ENCODE measurements at regions not wholly inside any gene's neighbourhood (a gene's known extent, or its start where the extent isn't known, plus 50 kb on each side); places are given as distances from the start of the nearest gene placed in this dataset.

DNA sequence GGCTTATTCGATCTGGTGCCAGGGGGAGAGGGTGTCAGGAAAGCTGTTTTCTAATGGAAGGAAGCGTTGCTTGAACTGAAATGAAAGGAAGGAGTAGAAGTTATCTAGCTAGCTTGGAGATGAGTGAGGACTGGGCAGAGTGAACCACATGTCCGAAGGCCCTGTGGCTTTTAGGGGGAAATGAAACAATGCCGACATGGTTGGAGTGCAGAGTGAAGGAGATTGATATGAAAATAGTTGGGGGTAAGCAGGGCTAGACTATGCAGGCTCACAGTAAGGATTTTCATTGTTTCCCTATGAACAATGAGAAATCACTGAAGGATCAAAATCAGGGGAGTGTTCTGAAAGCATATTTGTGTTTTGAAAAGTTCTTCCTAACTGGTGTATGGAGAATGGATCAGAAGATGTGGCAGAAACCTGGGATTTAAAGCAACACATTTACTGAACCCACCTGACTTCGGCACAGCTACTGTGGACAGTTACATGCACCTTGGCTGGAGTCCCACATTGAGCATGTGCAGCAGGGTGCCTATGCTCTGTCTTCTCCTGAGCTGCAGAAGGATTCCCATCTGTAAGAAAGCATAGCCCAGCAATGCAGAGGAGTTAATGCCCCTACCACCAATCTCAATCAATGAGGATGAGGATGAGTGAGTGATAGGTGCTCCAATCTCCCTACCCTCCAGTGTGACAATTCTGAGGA lies 144.4 kb upstream of the TBCA start:
- POLR2A ChIA-PET (ENCODE audit: unreplicated experiment): no interaction called here

More for the DNA sequence above, 144.4 kb upstream of the TBCA start:
- Histone ChIP-seq H3K9me3 (ENCODE audit: control insufficient read depth, insufficient read depth, low read length) (no peaks in the 10 kb centered on the region), H3K56ac (ENCODE audit: extremely low read depth, insufficient read depth, low read length) (no peak overlapping the region), H4K8ac (ENCODE audit: low read depth in 2 of 2, low read length in 2 of 2) (no peak overlapping the region), H4K91ac (ENCODE audit: insufficient read depth, low read depth, low read length) (no peak overlapping the region), H4K5ac (ENCODE audit: low read depth, low read length) (no peak overlapping the region), H2BK120ac (ENCODE audit: low read depth, low read length) (no peak overlapping the region), H2AK5ac (ENCODE audit: low read depth, low read length) (no peak overlapping the region), H3K27me3 (ENCODE audit: control insufficient read depth, insufficient read depth, low read length) (peaks cover 25% of the 10 kb centered on the region), H3K36me3 (ENCODE audit: control insufficient read depth, insufficient read depth, low read length) (no peaks in the 10 kb centered on the region), H3K27ac (ENCODE audit: insufficient read depth, low read length) (no peak overlapping the region), H3K79me1 (ENCODE audit: low read depth in 1 of 2, low read length in 2 of 2) (no peaks in the 10 kb centered on the region), H2BK15ac (ENCODE audit: low read depth, low read length) (no peak overlapping the region), H3K14ac (replicated peaks; ENCODE audit: low read depth, low read length) (no peak overlapping the region), H2AK9ac (replicated peaks; ENCODE audit: low read depth, low read length, poor library complexity) (no peak overlapping the region), H3K4me3 (ENCODE audit: insufficient read depth, low read depth, low read length) (no peak overlapping the region), H4K20me1 (ENCODE audit: insufficient read depth, low read length) (no peaks in the 10 kb centered on the region), H2BK5ac (ENCODE audit: low read depth, low read length, poor library complexity, severe bottlenecking) (no peak overlapping the region), H3K18ac (ENCODE audit: low read depth, low read length) (no peak overlapping the region), H2AFZ (replicated peaks; ENCODE audit: low read length, poor library complexity) (no peak overlapping the region), H2BK20ac (ENCODE audit: low read depth, low read length) (no peak overlapping the region), H3K23ac (ENCODE audit: low read depth, low read length) (no peak overlapping the region; the same call in 1 of the 2 replicates), H3K9me1 (ENCODE audit: insufficient read depth, low read length) (no peaks in the 10 kb centered on the region), H3K9ac (ENCODE audit: low read depth, low read length) (no peak overlapping the region), H3K4ac (ENCODE audit: low read depth, low read length) (no peak overlapping the region), H3K4me2 (ENCODE audit: low read depth, low read length) (no peak overlapping the region), H3K4me1 (ENCODE audit: control insufficient read depth, insufficient read depth, low read length) (no peaks in the 10 kb centered on the region)
- dilution Hi-C loops (cut with HindIII; ENCODE audit: low sequenced_read_pairs, unreplicated experiment): no loop called here
- CTCF ChIA-PET: no interaction called here
- in situ Hi-C loops (cut with MboI; ENCODE audit: low sequenced_read_pairs): no loop called here
- WGBS, 2 experiments (ENCODE audit: extremely low coverage in 2 of 2, insufficient read length in 1 of 2): 69% methylated on average over 3 of the region's 5 CpGs; no CpG with 5 or more reads in 1 of the 2 experiments
- no TSS peak for BruUV-seq (replicated peaks)
- intact Hi-C loops (cut with micrococcal nuclease): no loop called here
- TF ChIP-seq MXI1 (IDR thresholded peaks at IDR 0.05; ENCODE audit: borderline replicate concordance, low read depth, low read length) (no peak), CEBPB (IDR thresholded peaks at IDR 0.05; ENCODE audit: low read depth, low read length) (no peak), RFX5 (IDR thresholded peaks at IDR 0.05; ENCODE audit: low read depth, low read length) (no peak)
- TF ChIP-seq, protein P1, sequence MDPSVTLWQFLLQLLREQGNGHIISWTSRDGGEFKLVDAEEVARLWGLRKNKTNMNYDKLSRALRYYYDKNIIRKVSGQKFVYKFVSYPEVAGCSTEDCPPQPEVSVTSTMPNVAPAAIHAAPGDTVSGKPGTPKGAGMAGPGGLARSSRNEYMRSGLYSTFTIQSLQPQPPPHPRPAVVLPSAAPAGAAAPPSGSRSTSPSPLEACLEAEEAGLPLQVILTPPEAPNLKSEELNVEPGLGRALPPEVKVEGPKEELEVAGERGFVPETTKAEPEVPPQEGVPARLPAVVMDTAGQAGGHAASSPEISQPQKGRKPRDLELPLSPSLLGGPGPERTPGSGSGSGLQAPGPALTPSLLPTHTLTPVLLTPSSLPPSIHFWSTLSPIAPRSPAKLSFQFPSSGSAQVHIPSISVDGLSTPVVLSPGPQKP (IDR thresholded peaks at IDR 0.05; ENCODE audit: borderline replicate concordance, low read depth, low read length): no peak
- DNase-seq (no peak), ATAC-seq (ENCODE audit: low read depth) (no peak)

Measured in IMR-90 (cell line).